GM12891 (cell line): ENCODE measurements at regions not wholly inside any gene's neighbourhood (a gene's known extent, or its start where the extent isn't known, plus 50 kb on each side); places are given as distances from the start of the nearest gene placed in this dataset.

Experiments used
- POLR2A ChIP-seq: IDR thresholded peaks from 2 replicates; pipeline ENCODE4 v1.6.1; 2011; ENCODE audit warnings: low read depth, low read length, control low read depth
- POLR2AphosphoS5 ChIP-seq: IDR thresholded peaks from 2 replicates; pipeline ENCODE4 v1.6.1; 2011; ENCODE audit warnings: low read depth, low read length, control low read depth
- POU2F2 ChIP-seq: IDR thresholded peaks from 2 replicates; pipeline ENCODE4 v1.6.1; 2011; ENCODE audit warnings: low read depth, mild to moderate bottlenecking, control low read depth, low read length, moderate library complexity
- TAF1 ChIP-seq: IDR thresholded peaks from 2 replicates; pipeline ENCODE4 v1.6.1; 2011; ENCODE audit warnings: low read depth, low read length, control low read depth

DNA sequence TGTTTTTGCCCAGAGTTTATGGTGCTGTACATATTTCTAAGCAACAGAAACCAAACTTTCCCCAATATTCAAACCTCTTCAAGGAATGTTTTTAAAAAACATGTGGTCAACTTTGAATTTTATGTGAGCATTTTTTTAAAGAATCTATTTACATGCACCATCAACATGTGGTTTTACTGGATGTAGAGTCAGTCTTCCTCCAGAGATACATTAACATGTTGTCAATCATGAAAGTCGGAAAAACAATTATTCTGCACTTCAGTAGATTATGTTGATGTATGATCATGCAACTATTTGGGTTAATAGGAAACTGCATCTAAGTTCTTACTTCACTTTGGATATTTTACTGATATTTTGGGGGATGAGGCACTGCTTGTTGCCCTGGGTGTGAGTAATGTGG, 208.6 kb downstream of the FOXL1 start:
- TF ChIP-seq POLR2AphosphoS5 = no peak
- TF ChIP-seq TAF1 = no peak
- no peak for TF ChIP-seq POU2F2
- no peak for TF ChIP-seq POLR2A
